Eye (tissue), 1 donor: ENCODE measurements at regions not wholly inside any gene's neighbourhood (a gene's known extent, or its start where the extent isn't known, plus 50 kb on each side); places are given as distances from the start of the nearest gene placed in this dataset.

ENCODE experiments used
- DNase-seq: peaks from one replicate; pipeline ENCODE4 v3.0.0-alpha.2; 2015

DNA sequence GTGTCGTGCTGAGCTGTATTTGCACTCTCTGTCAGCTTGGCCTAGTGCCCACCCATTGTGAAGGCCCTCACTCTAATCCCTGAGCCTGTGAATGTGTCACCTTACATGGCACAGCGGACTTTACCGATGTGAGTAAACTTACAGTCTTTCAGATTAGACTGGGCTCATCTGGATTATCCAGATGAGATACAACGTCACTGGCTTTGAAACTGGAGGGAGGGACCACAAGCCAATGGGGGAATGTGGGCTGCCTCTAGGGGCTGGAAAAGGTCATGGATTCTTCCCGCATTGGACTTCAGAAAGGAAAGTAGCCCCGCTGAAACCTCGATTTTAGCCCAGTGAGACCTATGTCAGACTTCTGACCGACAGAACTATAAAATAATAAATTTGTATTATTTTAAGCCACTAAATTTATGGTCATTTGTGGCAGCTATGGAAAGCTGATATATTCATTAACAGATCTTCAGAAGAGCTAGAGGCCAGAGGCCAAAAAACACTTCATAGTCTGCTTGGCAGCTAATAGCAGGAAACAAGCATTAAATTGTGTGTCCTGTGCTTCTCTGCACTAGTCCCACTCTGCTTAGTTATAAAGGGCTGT is 139.0 kb upstream of the GAS1 start:
- no peak for DNase-seq

DNA sequence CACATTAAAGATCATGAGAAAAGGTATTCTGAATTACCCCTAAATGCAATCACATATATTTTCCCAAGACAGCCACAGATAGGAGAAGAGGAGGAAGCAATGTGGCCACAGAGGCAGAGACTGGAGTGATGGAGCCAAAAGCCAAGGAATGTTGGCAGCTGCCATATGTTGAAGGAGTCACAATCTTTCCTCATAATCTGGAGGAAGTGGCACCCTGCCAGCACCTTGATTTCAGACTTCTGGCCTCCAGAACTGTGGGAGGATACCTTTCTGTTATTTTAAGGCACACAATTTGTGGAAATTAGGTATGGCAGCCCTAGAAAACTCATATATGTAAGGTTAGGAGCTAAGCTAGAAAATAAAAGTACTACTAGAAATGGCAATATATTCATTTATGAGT is 139.9 kb upstream of the GAS1 start:
- no peak for DNase-seq

DNA sequence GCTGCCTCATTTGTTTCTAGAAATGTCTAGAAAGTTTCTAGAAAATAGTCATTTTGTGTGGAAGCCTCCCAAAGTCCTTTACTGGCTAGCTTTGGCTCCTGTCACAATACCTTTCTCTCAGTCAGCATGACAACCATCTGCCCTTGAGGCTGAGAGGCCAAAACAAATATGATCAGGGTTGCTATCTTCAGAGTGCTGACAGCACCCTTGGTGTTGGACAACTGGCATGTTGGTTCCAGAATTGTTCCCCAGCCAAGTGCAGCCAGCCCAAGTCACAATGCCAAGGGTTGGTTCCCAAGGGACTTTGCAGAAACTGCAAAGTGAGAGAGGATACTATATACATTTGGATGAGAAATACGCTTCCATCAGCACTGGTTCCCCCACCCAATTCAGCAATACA is 140.9 kb upstream of the GAS1 start:
- DNase-seq = no peak

DNA sequence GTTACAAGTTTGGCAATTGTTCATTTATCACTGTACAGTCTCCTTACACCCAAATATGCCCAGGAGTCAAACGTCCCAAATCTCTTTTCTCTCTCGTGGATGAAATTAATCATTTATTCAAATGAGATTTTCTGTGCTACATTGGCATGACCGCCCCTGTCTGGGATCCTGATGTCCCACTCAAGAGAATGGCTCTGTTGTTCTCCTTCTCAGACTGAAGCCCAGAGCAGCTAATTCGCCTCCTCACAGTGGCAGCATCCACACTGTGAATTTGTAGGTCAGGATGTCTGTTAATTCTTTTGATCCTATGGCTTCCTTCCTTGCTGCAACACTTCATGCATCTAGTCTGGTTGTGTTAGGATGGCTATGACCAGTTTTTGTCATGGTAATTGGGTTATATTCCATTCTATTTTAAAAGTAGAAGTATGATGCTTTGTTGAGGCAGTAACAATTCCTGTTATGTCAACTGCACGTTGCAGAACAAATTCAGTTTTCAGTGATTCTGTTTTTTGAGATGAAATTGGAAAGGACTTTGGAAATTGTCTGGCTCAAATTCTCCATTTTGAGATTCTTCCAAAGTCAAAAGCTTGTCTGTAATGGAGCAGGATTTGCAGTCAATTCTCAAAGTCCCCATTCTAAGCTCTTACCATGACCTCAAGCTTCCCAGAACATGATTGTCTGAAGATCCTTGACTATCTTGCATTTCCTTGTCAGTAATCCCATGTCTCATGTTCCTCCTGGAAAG is 141.5 kb upstream of the GAS1 start:
- no peak for DNase-seq

DNA sequence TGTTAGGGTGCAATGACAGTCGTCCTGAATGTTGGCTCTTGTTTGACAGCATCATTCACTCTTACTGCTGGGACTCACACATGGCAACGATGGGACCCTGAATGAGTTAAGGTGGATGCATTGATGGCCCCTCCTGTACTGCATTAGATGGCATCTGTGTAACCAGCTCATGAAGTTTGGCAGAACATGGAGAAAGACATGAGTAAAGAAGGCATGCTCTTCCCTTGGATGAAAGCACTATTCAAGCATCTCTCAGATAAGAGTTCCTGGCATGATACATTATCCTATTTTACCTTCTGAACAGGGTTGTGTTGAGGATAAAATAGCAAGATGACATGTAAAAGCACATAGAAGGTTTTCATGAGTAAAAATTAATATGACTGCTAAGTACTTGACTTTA is 142.2 kb upstream of the GAS1 start:
- DNase-seq = no peak

DNA sequence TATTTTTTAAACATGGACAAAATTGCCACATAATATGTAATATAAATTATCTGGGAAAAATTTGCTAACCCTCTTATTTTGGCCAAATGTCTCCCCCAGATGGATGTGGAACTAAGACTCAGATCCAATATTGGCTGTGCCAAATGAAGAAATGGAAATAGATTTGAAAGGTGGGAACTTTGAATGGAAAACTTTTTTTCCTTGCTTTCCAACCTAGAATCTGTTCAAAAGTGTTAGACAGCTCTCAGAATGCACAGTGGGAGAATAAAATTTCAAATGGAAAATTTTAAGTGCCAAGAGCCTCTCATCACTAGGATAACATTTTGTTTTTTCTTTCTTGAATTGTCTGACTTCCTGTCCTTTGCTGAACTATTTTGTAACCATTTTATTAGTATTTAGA is 142.6 kb upstream of the GAS1 start:
- no peak for DNase-seq

DNA sequence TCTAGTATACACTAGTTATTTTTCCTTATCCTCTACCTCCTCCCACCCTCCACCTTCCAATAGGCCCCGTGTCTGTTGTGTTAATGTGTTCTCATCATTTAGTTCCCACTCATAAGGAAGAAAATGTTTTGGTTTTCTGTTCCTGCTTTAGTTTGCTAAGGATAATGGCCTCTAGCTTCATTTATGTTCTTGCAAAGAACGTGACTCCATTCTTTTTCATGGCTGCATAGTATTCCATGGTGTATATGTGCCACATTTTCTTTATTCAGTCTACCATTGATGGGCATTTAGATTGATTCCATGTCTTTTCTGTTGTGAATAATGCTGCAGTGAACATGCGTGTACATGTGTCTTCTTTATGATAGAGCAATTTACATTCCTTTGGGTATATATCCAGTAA is 146.5 kb upstream of the GAS1 start:
- no peak for DNase-seq

DNA sequence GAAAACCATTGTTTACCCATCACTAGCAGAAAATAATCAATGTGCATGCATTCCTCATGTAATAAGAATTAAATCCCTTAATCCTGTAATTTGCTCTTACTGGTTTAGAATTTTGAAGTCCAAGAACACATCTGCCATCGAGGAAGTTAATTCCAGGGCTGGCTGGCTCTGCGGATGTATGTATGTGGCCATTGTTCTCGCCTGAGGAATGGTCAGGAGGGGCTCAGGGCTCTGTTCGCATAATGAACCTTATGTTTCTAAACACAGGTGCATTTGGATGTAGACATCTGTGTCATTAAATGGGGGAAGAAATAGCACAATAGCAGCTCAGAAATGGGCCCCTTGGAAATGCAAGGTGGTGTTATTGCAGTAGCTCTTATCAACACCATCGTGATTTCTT is 148.6 kb upstream of the GAS1 start:
- no peak for DNase-seq

DNA sequence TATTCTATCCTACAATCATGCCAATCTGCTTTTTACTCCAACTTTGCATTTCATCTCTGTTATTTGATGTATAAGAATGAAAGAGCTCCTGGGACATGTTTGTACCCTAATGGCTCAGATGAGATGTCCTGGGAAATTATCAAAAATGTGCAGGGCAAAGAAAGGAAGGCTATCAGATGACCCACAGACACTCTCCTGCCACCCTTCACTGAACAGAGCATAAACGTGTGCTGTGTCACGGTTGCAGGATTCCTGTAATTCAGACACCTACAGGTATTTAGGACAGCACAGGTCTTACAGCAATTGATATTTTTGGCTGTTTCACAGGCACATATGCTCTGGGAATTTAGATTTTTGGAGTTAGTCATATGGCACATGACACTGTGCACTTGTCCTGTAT is 149.2 kb upstream of the GAS1 start:
- no peak for DNase-seq

DNA sequence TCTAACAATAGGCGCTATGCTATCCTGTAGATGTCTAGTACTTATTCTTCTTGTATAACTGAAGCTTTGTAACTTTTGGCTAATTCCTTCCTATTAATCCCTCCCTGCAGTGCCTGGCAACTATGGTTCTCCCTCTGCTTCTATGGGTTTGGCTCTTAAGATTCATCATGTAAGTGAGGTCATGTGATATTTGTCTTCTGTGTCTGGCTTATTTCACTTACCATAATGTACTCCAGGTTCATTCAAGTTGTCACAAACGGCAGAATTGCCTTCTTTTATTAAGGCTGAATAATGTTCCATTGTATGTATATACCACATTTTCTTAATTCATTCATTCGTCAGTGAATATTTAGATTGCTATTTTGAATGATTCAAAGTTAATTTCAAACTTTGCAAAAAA is 149.9 kb upstream of the GAS1 start:
- no peak for DNase-seq

DNA sequence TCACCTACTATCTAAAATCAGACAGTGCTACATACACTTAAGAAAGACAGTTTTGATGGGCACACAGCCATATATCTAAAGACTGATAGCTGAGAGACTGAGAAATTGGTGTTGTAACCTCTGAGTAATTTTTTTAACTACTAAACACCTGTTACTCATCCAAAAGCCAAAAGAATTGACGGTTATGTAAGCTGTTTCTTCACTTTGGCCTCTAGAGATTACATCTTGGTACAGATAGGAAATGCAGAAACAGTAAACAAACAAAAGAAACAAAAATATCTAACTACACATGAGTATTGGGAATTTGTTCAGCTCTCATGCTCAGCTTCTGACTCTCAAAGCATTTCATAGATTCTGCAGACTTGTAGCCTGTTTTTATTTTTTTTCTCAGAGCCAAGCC is 152.1 kb upstream of the GAS1 start:
- no peak for DNase-seq

DNA sequence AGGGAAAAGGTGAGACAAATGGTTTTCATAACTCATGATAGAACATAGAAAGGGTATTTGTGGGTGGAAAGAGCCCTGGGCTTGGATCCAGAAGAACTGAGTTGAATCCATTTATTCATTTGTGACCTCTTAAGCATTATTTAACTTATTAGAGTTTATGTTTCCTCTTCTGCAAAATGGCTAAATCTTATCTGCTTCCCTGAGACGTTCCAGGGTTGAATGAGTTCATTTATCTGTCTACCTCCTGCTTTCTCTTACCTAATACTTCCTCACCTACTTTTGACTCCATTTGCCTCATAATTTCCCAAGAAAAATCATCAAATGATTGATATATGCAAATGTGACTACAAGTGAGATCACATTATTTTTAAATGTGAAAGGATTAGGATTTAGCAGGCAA is 152.7 kb upstream of the GAS1 start:
- no peak for DNase-seq

DNA sequence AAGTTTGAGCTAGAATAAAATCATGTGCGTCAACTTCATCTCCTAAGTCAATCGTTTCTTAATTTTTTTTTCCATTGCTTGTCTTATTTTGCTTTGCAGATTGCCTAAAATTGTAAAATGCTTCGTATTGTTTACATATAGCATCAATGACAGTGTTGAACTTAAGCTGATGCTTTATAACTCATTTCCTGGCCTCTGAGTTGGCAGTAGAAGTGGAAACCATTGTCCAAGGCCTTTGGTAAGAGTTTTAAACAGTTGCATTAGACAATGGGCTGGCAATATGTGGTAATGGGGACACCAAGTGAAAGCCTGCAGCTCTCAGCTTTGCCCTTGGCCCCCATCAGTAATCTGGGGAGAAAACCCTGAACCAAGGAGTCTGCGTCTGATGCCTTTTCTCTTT is 154.8 kb upstream of the GAS1 start:
- no peak for DNase-seq

DNA sequence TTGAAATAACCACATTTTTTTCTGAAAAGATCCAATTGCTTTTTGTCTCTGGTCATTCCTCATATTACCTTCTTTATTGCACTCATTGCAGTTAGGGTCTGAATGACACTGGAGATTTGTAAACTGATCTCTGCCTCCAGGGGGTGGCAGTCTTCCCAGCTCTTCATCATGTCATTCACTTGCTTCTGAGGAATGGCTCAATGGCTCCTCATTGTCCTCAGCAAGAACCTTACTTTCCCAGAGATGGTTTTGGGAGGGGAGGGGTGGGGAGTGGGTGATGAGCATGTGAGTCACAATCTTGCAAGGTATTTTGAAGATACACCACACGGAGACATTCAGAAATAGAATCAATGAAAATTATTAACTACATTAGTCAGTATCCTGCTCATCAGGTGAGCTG is 159.8 kb upstream of the GAS1 start:
- DNase-seq = no peak

DNA sequence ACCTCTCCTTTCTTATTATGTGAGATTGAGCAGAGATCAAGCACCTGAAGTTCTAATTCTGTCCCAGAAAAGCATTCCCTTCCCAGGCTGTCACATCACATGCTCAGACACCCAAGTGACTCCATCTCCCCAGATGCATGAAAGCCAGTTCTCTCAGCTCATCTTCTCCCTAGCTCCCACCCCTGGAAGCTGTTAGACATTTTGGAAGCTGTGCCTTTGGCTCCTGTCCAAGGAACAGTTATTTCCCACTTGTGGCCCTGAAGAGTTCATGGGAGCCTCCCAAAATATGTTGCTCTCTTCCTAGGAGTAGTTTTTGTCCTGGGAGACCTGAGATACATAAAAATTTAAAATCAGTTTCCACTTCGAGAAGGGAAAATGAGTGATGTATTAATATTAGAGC is 161.4 kb upstream of the GAS1 start:
- DNase-seq = peak; percentile 39

DNA sequence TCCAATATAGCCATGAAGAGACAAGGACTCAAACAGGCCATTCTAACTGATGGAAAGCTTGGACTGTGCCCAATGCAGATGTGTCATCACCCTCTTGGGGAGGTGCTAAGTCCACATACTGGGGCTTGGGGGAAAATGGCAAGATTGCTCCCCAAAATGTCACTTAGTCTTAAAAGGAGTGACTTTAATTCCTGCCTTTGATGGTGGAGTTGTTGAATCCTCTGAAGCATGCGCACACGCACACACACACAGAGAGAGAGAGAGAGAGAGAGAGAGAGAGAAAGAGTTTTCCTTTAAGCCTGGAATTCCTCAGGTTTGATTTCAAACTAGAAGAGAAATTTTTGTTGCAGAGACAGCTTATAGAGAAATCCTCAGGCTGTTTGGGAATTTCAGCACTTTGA is 161.9 kb upstream of the GAS1 start:
- peak; percentile 50 for DNase-seq

DNA sequence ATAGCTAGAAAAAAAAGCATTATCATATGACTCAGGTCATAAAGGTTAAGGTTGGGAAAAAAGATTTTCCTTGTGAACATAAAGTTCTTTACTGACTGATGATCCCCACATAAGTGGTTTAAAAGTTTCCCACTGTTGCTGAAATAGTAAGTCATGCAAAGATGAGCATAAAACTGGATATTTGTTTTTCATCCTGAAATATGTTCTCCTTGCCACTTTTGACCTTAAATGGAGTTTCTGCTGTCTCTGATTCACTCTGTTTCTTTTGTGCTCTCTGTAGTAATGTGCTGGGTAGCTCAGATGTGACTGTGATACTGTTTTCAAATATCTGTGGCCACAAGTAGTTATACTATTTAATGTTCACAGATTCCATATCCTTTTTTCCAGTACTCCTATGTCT is 162.5 kb upstream of the GAS1 start:
- no peak for DNase-seq

DNA sequence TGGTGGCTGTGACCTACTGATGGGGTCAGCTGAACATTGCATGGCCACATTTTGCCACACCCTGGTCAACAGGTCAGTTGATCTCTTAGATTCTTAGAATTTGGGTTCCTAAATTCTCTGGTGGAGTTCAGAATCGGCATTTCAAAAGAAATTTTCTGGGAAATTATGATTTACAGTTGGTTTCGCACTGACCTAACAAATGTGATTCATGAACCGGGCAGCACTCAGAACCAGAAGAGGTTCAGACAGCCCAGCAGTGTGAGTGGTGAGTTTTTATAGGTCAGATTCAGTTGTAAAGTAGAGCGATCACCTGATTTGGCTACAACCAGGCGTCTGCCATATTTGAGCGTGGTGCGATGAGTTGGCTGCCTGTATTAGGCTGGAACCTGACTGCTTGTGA is 163.7 kb upstream of the GAS1 start:
- DNase-seq = no peak

DNA sequence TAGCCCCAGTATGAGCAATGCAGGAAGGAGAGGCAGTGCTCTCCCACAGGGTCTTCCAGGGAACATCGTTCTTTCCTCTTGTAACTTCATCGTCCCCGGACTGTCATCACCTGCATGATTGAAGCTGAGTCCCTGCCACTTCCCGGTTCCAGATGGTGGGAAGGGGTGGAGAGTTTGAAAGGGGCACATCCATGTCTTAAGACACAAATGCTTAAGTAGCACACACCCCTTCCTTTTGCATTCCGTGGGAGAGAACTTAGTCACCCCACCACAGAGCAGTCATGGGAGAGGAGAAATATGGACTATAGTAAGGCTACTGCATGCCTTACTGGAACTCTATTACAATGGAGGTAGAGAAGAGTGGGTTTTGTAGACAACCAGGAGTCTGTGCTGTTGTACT is 165.3 kb upstream of the GAS1 start:
- DNase-seq = no peak

DNA sequence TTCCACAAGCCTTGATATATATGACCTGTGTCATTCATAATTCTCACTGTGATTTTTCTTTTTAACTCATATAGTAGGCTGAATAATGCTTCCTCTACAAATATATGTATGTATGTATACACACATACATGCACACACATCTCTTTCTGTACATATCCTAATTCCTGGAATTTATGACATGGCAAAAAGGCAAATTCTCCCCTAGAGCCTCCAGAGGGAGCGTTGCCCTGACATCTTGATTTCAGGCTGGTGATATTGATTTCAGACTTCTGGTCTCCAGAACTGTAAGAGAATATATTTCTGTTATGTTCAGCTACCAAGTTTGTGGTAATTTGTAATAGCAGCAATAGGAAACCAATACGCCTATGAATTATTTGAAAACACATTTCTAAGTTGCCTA is 166.6 kb upstream of the GAS1 start:
- no peak for DNase-seq

DNA sequence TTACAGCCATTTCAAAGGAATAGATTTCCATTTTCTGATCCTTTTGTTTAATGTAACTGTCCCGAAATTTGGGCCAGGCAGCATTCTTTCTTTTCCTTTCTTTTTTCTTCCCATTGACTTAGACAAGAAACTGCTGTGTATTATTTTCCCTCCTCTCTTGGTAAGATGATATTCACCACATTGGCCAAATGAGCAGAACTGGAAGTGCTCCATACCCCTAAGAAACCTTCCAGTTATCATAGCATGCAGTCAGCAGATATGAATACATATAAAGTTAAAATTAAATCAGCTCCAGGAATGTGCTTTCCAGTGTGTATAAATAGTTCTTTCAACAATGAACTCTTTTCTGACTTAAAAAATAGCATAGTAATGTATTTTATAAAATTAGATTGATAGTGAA is 168.5 kb upstream of the GAS1 start:
- peak; percentile 61 for DNase-seq

DNA sequence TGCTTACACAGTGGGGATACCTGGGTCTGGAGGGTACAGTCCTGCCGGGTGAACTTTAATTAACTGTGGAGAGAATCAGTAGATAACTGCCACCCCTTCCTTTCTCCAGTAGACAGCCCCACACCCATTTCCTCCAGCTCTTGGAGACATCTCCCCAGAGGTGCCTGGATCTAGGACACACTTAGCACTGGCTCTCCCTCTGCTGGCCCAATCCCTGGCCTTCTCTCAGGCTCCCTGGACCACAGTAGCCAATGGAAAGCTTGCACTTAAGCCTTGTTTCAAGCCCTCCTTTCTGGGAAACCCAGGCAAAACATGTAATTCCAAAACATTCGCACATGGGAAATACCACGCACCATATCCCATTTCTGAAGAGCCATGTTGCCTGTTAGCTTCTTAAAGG is 169.2 kb upstream of the GAS1 start:
- DNase-seq = no peak

DNA sequence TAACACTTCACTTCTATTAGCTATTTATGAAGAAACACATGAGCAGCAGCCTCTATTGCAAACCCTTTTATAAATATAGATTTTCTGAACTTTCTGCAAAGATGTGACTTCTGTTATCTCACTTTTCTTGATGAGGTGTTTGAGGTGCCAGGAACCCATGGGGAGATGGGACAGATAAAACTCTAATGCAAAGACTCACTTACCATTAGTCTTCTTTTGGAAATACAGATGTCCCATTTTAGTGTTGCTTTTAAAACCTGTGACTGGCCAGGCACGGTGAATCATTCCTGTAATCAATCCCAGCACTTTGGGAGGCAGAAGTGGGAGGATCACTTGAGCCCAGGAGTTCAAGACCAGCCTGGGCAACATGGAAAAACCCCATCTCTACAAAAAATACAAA is 171.3 kb upstream of the GAS1 start:
- DNase-seq = no peak

DNA sequence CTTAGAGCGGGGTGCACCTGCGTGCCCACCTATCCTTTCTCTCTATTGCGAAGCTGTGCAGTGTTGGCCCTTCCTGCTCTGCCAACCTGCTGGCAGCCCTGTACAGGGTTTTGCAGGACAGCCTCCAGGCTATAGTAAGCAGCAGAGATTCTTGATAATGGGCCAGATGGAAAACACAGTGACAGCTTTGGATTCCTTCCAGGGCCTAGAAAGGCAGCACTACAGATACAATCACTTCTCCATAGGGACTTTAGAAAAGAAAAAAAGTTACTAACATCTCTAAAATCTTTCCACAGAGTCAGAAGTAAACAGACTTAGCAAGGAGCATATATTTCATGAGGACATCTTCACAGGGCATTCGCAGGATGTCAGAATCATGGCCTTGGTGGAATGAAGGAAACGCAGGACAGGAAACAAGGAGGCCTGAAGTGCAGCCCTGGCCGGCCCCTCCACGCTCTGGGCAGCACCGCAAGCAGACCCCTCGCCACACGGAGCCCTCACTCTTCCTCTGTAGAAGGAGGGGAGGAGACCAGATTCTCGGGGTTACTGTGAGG is 172.1 kb upstream of the GAS1 start:
- peak; percentile 68 for DNase-seq

DNA sequence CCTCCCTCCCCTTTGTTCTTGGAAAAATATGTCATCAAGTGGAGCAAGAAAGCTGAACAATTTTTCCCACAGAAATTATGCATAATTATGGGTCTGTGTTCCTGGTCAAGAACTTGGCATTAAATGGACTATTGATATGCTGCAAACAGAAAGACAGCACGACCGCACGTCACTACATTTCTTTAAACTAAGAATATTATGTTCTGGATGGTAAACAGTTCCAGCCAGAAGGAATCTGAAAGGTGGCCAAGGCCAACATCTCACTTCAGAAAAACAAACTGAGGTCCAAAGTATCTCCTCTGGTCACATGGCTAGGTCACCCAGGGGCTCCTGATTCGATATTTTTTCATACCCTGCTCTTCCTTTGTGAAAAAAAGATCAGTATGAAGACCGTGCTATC is 173.3 kb upstream of the GAS1 start:
- DNase-seq = no peak
